ENCODE measurements at regions not wholly inside any gene's neighbourhood (a gene's known extent, or its start where the extent isn't known, plus 50 kb on each side); places are given as distances from the start of the nearest gene placed in this dataset.

DNA sequence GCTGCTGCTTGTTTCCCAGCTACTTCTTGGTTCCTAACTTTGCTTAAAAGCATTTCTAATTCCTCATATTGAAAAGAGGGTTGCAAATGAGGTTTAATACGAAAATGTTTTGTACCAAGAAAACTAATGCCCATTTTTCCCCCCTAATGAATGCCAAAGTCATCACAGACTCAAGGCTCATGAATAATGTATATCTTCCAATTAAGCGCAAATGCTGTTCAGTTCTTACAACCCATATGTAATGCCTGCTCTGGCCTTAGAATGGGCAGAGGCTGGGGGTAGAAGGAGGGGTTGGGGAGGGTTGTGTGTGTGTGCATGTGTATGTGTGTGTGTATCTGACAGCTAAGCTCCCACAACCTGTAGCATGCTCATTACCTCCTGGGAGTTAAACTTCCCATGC lies 901.7 kb downstream of the KCNMA1 start:
- no peak overlapping the region for H3K4me3 ChIP-seq (ENCODE audit: control insufficient read depth in 1 of 7, extremely low read depth in 1 of 7, insufficient read depth in 4 of 7, low read depth in 2 of 7, low read length in 6 of 7)
- H3K27ac ChIP-seq (ENCODE audit: insufficient read depth in 1 of 2, low read depth in 1 of 2, low read length in 2 of 2, poor library complexity in 1 of 2, severe bottlenecking in 2 of 2): no peak overlapping the region
- no peaks in the 10 kb centered on the region for H3K36me3 ChIP-seq (ENCODE audit: control insufficient read depth in 4 of 4, insufficient read depth in 4 of 4, low read length in 3 of 4)
- no peaks in the 10 kb centered on the region for H3K27me3 ChIP-seq (replicated peaks in 2 of 5; ENCODE audit: control insufficient read depth in 4 of 5, insufficient read depth in 5 of 5, low read length in 4 of 5)
- no peak for DNase-seq
- peaks cover 0 to 7% (median 4%) of the 10 kb centered on the region in 5 experiments for H3K9me3 ChIP-seq (ENCODE audit: control extremely low read depth in 1 of 5, control insufficient read depth in 4 of 5, insufficient read depth in 2 of 5, low read depth in 1 of 5, low read length in 4 of 5)
- H3K4me1 ChIP-seq (ENCODE audit: control extremely low read depth in 1 of 4, control insufficient read depth in 4 of 4, insufficient read depth in 4 of 4, low read length in 3 of 4): peaks cover 0 to 6% (median 3%) of the 10 kb centered on the region in 4 experiments
- ChIA-PET CTCF (no interaction called here), POLR2A (no interaction called here)
- WGBS (ENCODE audit: insufficient coverage): no CpG with 5 or more reads among the region's 2 CpGs

DNA sequence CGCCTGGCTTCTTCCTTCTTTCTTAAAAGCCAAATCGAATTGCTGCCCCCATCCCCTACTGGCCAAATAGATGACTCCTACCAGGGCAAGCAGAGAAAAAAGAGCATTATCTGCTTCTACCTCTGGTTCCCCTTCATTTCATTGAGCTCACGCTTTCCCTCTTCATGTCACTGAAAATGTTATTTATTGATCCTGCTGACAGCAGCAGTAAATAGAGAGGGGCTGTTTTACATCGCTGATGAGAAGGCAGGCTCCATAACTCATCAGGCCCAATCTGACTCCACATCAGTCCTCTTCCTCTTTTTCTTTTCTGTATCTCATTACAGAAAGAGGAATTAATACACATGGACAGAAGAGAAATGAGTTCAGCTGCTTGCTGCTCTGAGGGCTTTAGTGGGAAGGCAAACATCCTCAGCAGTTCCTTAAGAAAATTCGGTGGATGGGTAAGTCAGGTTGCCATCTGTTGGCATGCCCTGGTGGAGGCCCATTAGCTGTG lies 904.1 kb downstream of the KCNMA1 start:
- 24% methylated on average over 3 of the region's 5 CpGs for WGBS (ENCODE audit: insufficient coverage)
- ChIA-PET CTCF (no interaction called here), POLR2A (no interaction called here)
- peak; percentile 5 to 47 (median 34) for DNase-seq
- H3K27me3 ChIP-seq (replicated peaks in 2 of 5; ENCODE audit: control insufficient read depth in 4 of 5, insufficient read depth in 5 of 5, low read length in 4 of 5): no peaks in the 10 kb centered on the region
- no peaks in the 10 kb centered on the region for H3K36me3 ChIP-seq (ENCODE audit: control insufficient read depth in 4 of 4, insufficient read depth in 4 of 4, low read length in 3 of 4)
- H3K4me3 ChIP-seq (ENCODE audit: control insufficient read depth in 1 of 7, extremely low read depth in 1 of 7, insufficient read depth in 4 of 7, low read depth in 2 of 7, low read length in 6 of 7): no peak overlapping the region
- H3K9me3 ChIP-seq (ENCODE audit: control extremely low read depth in 1 of 5, control insufficient read depth in 4 of 5, insufficient read depth in 2 of 5, low read depth in 1 of 5, low read length in 4 of 5): peaks cover 0 to 11% (median 4%) of the 10 kb centered on the region in 5 experiments
- no peak overlapping the region for H3K27ac ChIP-seq (ENCODE audit: insufficient read depth in 1 of 2, low read depth in 1 of 2, low read length in 2 of 2, poor library complexity in 1 of 2, severe bottlenecking in 2 of 2)
- H3K4me1 ChIP-seq (ENCODE audit: control extremely low read depth in 1 of 4, control insufficient read depth in 4 of 4, insufficient read depth in 4 of 4, low read length in 3 of 4): peaks cover 0 to 6% (median 3%) of the 10 kb centered on the region in 4 experiments

DNA sequence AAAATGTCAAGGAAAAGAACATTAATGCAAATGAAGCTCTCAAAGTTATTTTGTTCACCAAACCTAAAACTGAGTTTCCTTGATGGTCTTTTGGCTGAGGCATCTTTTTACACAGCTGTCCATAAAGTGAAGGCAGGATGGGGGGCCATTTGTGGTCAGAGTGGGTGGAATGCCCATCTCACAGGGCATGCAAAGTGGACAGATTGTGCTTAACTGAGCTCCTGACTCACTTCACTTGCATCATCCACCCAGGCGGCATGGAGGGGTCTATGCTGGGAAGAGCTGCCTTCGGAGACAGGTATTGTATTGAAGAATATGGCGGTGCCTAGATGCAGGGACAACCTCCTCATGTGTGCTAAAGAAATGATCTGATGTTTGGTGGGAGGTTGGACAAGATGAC lies 905.3 kb downstream of the KCNMA1 start:
- POLR2A ChIA-PET: no interaction called here
- WGBS (ENCODE audit: insufficient coverage): 83% methylated on average over 1 of the region's 3 CpGs
- CTCF ChIA-PET: interaction anchor here (0.7 kb wide), 1 partner anchor 15 kb away, joined by 3 read pairs; no protein-coding TSS in a partner anchor
- H3K27ac ChIP-seq (ENCODE audit: insufficient read depth in 1 of 2, low read depth in 1 of 2, low read length in 2 of 2, poor library complexity in 1 of 2, severe bottlenecking in 2 of 2): no peak overlapping the region
- peaks cover 0 to 6% (median 3%) of the 10 kb centered on the region in 4 experiments for H3K4me1 ChIP-seq (ENCODE audit: control extremely low read depth in 1 of 4, control insufficient read depth in 4 of 4, insufficient read depth in 4 of 4, low read length in 3 of 4)
- H3K4me3 ChIP-seq (ENCODE audit: control insufficient read depth in 1 of 7, extremely low read depth in 1 of 7, insufficient read depth in 4 of 7, low read depth in 2 of 7, low read length in 6 of 7): no peak overlapping the region
- DNase-seq: no peak
- no peaks in the 10 kb centered on the region for H3K27me3 ChIP-seq (replicated peaks in 2 of 5; ENCODE audit: control insufficient read depth in 4 of 5, insufficient read depth in 5 of 5, low read length in 4 of 5)
- peaks cover 0 to 11% (median 4%) of the 10 kb centered on the region in 5 experiments for H3K9me3 ChIP-seq (ENCODE audit: control extremely low read depth in 1 of 5, control insufficient read depth in 4 of 5, insufficient read depth in 2 of 5, low read depth in 1 of 5, low read length in 4 of 5)
- no peaks in the 10 kb centered on the region for H3K36me3 ChIP-seq (ENCODE audit: control insufficient read depth in 4 of 4, insufficient read depth in 4 of 4, low read length in 3 of 4)

DNA sequence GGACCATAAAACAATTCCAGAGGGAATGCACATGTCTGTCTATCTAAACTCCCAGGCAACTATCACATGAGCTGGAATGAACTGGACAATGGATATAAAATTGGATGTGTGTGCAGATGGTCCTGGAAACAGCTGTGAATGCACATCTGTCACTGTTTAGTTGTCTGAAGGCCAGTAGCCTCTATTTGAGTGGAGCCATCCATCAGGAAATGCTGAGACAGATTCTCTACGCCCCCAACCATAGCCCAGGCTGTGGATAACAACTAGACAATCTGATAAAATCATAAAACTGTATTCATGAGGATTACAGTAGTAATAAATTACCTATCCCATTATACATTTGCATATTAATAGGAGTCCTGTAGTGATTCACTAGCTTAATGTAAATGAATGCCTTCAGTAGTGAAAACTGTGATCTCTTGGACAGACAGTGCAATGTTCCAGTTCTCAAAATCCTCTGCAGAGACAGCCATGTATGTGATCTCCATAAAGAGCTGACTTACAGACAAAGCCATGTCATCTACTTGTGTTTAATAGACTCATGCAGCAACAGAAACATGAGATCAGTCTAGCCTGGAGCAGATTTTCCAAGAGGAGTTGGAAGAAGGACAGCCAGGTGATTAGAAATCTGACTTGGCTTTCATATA lies 907.6 kb downstream of the KCNMA1 start:
- ChIA-PET CTCF (no interaction called here), POLR2A (no interaction called here)
- no peak overlapping the region for H3K27ac ChIP-seq (ENCODE audit: insufficient read depth in 1 of 2, low read depth in 1 of 2, low read length in 2 of 2, poor library complexity in 1 of 2, severe bottlenecking in 2 of 2)
- no CpG with 5 or more reads among the region's 1 CpG for whole genome bisulfite sequencing (ENCODE audit: insufficient coverage)
- H3K4me3 ChIP-seq (ENCODE audit: control insufficient read depth in 1 of 7, extremely low read depth in 1 of 7, insufficient read depth in 4 of 7, low read depth in 2 of 7, low read length in 6 of 7): no peak overlapping the region
- H3K4me1 ChIP-seq (ENCODE audit: control extremely low read depth in 1 of 4, control insufficient read depth in 4 of 4, insufficient read depth in 4 of 4, low read length in 3 of 4): peaks cover 0 to 6% (median 3%) of the 10 kb centered on the region in 4 experiments
- no peaks in the 10 kb centered on the region for H3K27me3 ChIP-seq (replicated peaks in 2 of 5; ENCODE audit: control insufficient read depth in 4 of 5, insufficient read depth in 5 of 5, low read length in 4 of 5)
- no peaks in the 10 kb centered on the region for H3K36me3 ChIP-seq (ENCODE audit: control insufficient read depth in 4 of 4, insufficient read depth in 4 of 4, low read length in 3 of 4)
- H3K9me3 ChIP-seq (ENCODE audit: control extremely low read depth in 1 of 5, control insufficient read depth in 4 of 5, insufficient read depth in 2 of 5, low read depth in 1 of 5, low read length in 4 of 5): peaks cover 0 to 11% (median 4%) of the 10 kb centered on the region in 5 experiments
- no peak for DNase-seq

DNA sequence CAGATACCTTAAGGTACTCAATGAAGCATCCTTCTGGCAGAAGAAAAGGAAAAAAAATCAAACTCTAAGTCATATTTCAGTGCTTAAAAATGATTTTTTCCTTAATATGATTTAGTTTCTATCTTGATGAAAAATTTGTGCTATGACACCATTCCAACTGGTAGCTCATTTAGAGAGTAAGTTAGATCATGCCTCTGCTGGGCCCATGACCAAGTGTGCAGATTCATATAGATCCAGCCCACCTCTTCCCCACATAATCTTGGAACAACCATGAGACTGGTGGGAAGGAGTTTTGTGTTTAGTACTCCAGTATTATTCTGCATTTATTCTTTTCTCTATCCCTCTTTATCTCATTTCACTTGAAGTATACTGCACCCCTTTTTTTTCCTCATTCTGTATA lies 908.3 kb downstream of the KCNMA1 start:
- H3K27ac ChIP-seq (ENCODE audit: insufficient read depth in 1 of 2, low read depth in 1 of 2, low read length in 2 of 2, poor library complexity in 1 of 2, severe bottlenecking in 2 of 2): no peak overlapping the region
- H3K27me3 ChIP-seq (replicated peaks in 2 of 5; ENCODE audit: control insufficient read depth in 4 of 5, insufficient read depth in 5 of 5, low read length in 4 of 5): no peaks in the 10 kb centered on the region
- peaks cover 0 to 11% (median 4%) of the 10 kb centered on the region in 5 experiments for H3K9me3 ChIP-seq (ENCODE audit: control extremely low read depth in 1 of 5, control insufficient read depth in 4 of 5, insufficient read depth in 2 of 5, low read depth in 1 of 5, low read length in 4 of 5)
- peaks cover 0 to 6% (median 3%) of the 10 kb centered on the region in 4 experiments for H3K4me1 ChIP-seq (ENCODE audit: control extremely low read depth in 1 of 4, control insufficient read depth in 4 of 4, insufficient read depth in 4 of 4, low read length in 3 of 4)
- H3K36me3 ChIP-seq (ENCODE audit: control insufficient read depth in 4 of 4, insufficient read depth in 4 of 4, low read length in 3 of 4): no peaks in the 10 kb centered on the region
- CTCF ChIA-PET: no interaction called here
- no peak for DNase-seq
- no peak overlapping the region for H3K4me3 ChIP-seq (ENCODE audit: control insufficient read depth in 1 of 7, extremely low read depth in 1 of 7, insufficient read depth in 4 of 7, low read depth in 2 of 7, low read length in 6 of 7)
- POLR2A ChIA-PET: no interaction called here

DNA sequence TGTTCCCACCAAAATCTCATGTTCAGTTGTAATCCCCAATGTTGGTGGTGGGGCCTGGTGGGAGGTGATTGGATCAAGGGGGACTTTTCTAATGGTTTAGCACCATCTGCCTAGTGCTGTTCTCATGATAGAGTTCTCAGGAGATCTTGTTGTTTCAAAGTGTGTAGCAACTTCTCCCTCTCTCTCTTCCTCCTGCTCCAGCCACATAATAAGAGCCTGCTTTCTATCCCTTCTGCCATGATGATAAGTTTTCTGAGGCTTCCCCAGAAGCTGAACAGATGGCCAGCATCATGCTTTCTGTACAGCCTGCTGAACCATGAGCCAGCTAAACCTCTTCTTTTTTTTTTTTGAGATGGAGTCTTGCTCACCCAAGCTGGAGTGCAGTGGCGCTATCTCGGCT lies 910.6 kb downstream of the KCNMA1 start:
- no peak for DNase-seq
- H3K9me3 ChIP-seq (ENCODE audit: control extremely low read depth in 1 of 5, control insufficient read depth in 4 of 5, insufficient read depth in 2 of 5, low read depth in 1 of 5, low read length in 4 of 5): peaks cover 0 to 11% (median 4%) of the 10 kb centered on the region in 5 experiments
- no CpG with 5 or more reads among the region's 2 CpGs for WGBS (ENCODE audit: insufficient coverage)
- H3K27ac ChIP-seq (ENCODE audit: insufficient read depth in 1 of 2, low read depth in 1 of 2, low read length in 2 of 2, poor library complexity in 1 of 2, severe bottlenecking in 2 of 2): no peak overlapping the region
- CTCF ChIA-PET: no interaction called here
- peaks cover 0 to 1% (median 0%) of the 10 kb centered on the region in 4 experiments for H3K4me1 ChIP-seq (ENCODE audit: control extremely low read depth in 1 of 4, control insufficient read depth in 4 of 4, insufficient read depth in 4 of 4, low read length in 3 of 4)
- POLR2A ChIA-PET: no interaction called here
- peaks cover 0 to 5% (median 0%) of the 10 kb centered on the region in 5 experiments for H3K27me3 ChIP-seq (replicated peaks in 2 of 5; ENCODE audit: control insufficient read depth in 4 of 5, insufficient read depth in 5 of 5, low read length in 4 of 5)
- H3K36me3 ChIP-seq (ENCODE audit: control insufficient read depth in 4 of 4, insufficient read depth in 4 of 4, low read length in 3 of 4): no peaks in the 10 kb centered on the region
- H3K4me3 ChIP-seq (ENCODE audit: control insufficient read depth in 1 of 7, extremely low read depth in 1 of 7, insufficient read depth in 4 of 7, low read depth in 2 of 7, low read length in 6 of 7): no peak overlapping the region

DNA sequence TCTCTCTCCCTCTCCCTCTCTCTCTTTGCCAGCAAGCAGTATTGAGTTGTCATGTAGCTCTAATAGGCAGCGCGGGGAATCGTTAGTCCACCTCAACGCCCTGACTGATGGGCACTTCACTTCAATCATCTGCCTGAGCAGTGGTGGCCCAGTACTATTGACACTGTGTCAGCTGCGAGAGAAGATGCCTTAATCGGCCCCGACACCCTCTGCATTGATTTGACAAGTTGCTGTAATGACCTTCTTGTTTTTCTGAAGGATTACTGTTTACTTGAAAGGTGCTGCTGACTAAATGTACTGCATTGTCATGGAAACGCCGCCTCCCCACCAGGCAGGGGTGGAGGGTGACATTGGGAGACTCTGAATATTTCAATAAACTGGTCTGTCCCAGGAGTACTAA lies 913.8 kb downstream of the KCNMA1 start:
- Histone ChIP-seq H3K27me3 (replicated peaks in 2 of 5; ENCODE audit: control insufficient read depth in 4 of 5, insufficient read depth in 5 of 5, low read length in 4 of 5) (peaks cover 0 to 5% (median 0%) of the 10 kb centered on the region in 5 experiments), H3K9me3 (ENCODE audit: control extremely low read depth in 1 of 5, control insufficient read depth in 4 of 5, insufficient read depth in 2 of 5, low read depth in 1 of 5, low read length in 4 of 5) (peaks cover 0 to 2% (median 0%) of the 10 kb centered on the region in 5 experiments), H3K36me3 (ENCODE audit: control insufficient read depth in 4 of 4, insufficient read depth in 4 of 4, low read length in 3 of 4) (no peaks in the 10 kb centered on the region), H3K4me3 (ENCODE audit: control insufficient read depth in 1 of 7, extremely low read depth in 1 of 7, insufficient read depth in 4 of 7, low read depth in 2 of 7, low read length in 6 of 7) (no peak overlapping the region), H3K4me1 (ENCODE audit: control extremely low read depth in 1 of 4, control insufficient read depth in 4 of 4, insufficient read depth in 4 of 4, low read length in 3 of 4) (no peaks in the 10 kb centered on the region), H3K27ac (ENCODE audit: insufficient read depth in 1 of 2, low read depth in 1 of 2, low read length in 2 of 2, poor library complexity in 1 of 2, severe bottlenecking in 2 of 2) (no peak overlapping the region)
- DNase-seq: no peak
- 97% methylated on average over 5 of the region's 9 CpGs for WGBS (ENCODE audit: insufficient coverage)
- POLR2A ChIA-PET: no interaction called here
- CTCF ChIA-PET: no interaction called here

Measured in common myeloid progenitor, CD34-positive (primary cell).